ENCODE measurements at regions not wholly inside any gene's neighbourhood (a gene's known extent, or its start where the extent isn't known, plus 50 kb on each side); places are given as distances from the start of the nearest gene placed in this dataset.

GRCh38 chr20:57838670-57839151 lies 128.9 kb upstream of the PMEPA1 start:
- Histone ChIP-seq H3K9ac (ENCODE audit: control insufficient read depth, insufficient read depth, low read length) (no peak overlapping the region), H3K27me3 (replicated peaks in 1 of 2; ENCODE audit: control insufficient read depth in 2 of 2, insufficient read depth in 2 of 2, low read length in 1 of 2) (peaks cover 4 to 10% of the 10 kb centered on the region in 2 experiments; a peak in 3 of 4 replicates), H3K4me1 (ENCODE audit: control insufficient read depth, insufficient read depth, low read length) (no peaks in the 10 kb centered on the region), H3K4me2 (ENCODE audit: control insufficient read depth, insufficient read depth) (no peak overlapping the region), H2AFZ (ENCODE audit: control insufficient read depth, low read depth, low read length) (no peak overlapping the region), H3K4me3 (no peak overlapping the region), H3K36me3 (ENCODE audit: control insufficient read depth in 2 of 2, insufficient read depth in 2 of 2, low read length in 1 of 2) (no peaks in the 10 kb centered on the region), H3K9me3 (replicated peaks; ENCODE audit: control insufficient read depth, insufficient read depth, low read length) (no peaks in the 10 kb centered on the region), H4K20me1 (ENCODE audit: control insufficient read depth, insufficient read depth) (no peaks in the 10 kb centered on the region; the same call in 1 of the 2 replicates), H3K79me2 (ENCODE audit: control insufficient read depth, insufficient read depth, low read length) (no peaks in the 10 kb centered on the region), H3K27ac (ENCODE audit: control insufficient read depth, insufficient read depth) (no peak overlapping the region)
- TF ChIP-seq ZNF24 (IDR thresholded peaks at IDR 0.05) (no peak), TBL1XR1 (IDR thresholded peaks at IDR 0.05; ENCODE audit: low read depth, low read length) (no peak), PRDM15 (CRISPR knock-in tag; IDR thresholded peaks at IDR 0.05) (no peak), RUNX3 (IDR thresholded peaks at IDR 0.05; ENCODE audit: low read length) (no peak), POLR2A (IDR thresholded peaks at IDR 0.05; ENCODE audit: low read depth, low read length) (no peak), NKRF (conservative IDR thresholded peaks at IDR 0.05) (no peak), GABPA (IDR thresholded peaks at IDR 0.05; ENCODE audit: low read depth) (no peak), POLR2AphosphoS5 (IDR thresholded peaks at IDR 0.05; ENCODE audit: low read length) (no peak), TCF12 (IDR thresholded peaks at IDR 0.05; ENCODE audit: low read depth, low read length) (no peak), KLF5 (IDR thresholded peaks at IDR 0.05; ENCODE audit: partially characterized antibody) (no peak), FOXK2 (IDR thresholded peaks at IDR 0.05) (no peak), NRF1 (conservative IDR thresholded peaks at IDR 0.05; ENCODE audit: low read depth, low read length) (no peak), ZBTB4 (CRISPR knock-in tag; IDR thresholded peaks at IDR 0.05) (no peak), STAT3 (IDR thresholded peaks at IDR 0.05; ENCODE audit: low read depth, low read length) (no peak), TAF1 (IDR thresholded peaks at IDR 0.05; ENCODE audit: borderline replicate concordance, low read depth, low read length) (no peak), SPI1 (IDR thresholded peaks at IDR 0.05; ENCODE audit: borderline replicate concordance, insufficient read depth, low read depth, low read length) (no peak), DPF2 (IDR thresholded peaks at IDR 0.05) (no peak), IKZF1 (conservative IDR thresholded peaks at IDR 0.05) (no peak)
- RAD21 ChIA-PET (ENCODE audit: unreplicated experiment): no interaction called here
- POLR2A ChIA-PET: no interaction called here
- intact Hi-C loops (cut with micrococcal nuclease; ENCODE audit: unreplicated experiment): no loop called here
- in situ Hi-C loops (cut with MboI): no loop called here
- DNase-seq (ENCODE audit: low read depth, low spot score): no peak
- SMC1A ChIA-PET (ENCODE audit: uncharacterized antibody, unreplicated experiment): no interaction called here
- 46% methylated on average over 18 of the region's 18 CpGs for WGBS (ENCODE audit: insufficient coverage, insufficient replicate concordance, low lambda C conversion rate, missing lambda C conversion rate)
- CTCF ChIA-PET: no interaction called here
- BruUV-seq (replicated peaks): no TSS peak
- no peak for ATAC-seq
- FAIRE-seq: no peak

All from GM12878 (cell line).